ENCODE measurements at regions not wholly inside any gene's neighbourhood (a gene's known extent, or its start where the extent isn't known, plus 50 kb on each side); places are given as distances from the start of the nearest gene placed in this dataset.
A peak's percentile ranks its signal among the peaks of the same experiment; 100 is the strongest.

DNA sequence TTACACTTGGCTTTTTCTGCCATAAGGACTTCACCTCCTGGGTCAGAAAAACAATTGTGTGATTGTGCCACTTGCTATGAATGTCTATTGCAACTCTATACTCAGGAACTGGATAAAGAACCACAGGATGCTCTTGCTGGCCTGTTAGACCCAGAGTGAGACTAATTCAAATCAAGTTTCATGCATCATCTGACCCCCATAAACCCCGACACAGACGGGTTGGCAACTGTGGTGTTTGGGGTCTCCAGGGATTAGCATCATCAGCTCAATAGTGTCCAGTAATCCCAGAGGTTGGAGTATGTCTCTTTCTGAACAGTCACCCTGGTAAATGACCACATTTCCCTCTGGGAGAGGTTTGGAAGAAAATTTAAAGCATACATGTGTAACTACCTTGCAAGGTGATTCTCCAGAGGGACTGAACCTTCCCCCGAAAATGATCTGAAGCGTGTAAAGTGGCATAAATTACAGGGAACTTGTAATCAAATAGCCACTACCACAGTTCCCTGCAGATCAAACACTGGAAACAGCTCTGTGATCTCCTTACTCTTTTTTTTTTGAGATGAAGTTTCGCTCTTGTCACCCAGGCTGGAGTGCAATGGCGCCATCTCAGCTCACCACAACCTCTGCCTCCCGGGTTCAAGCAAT, 1097.6 kb downstream of the TBC1D22A start:
- no peak overlapping the region for H3K4me3 ChIP-seq (ENCODE audit: low read depth, low read length)
- no peak for DNase-seq (ENCODE audit: low read depth)
- TF ChIP-seq, protein P1, sequence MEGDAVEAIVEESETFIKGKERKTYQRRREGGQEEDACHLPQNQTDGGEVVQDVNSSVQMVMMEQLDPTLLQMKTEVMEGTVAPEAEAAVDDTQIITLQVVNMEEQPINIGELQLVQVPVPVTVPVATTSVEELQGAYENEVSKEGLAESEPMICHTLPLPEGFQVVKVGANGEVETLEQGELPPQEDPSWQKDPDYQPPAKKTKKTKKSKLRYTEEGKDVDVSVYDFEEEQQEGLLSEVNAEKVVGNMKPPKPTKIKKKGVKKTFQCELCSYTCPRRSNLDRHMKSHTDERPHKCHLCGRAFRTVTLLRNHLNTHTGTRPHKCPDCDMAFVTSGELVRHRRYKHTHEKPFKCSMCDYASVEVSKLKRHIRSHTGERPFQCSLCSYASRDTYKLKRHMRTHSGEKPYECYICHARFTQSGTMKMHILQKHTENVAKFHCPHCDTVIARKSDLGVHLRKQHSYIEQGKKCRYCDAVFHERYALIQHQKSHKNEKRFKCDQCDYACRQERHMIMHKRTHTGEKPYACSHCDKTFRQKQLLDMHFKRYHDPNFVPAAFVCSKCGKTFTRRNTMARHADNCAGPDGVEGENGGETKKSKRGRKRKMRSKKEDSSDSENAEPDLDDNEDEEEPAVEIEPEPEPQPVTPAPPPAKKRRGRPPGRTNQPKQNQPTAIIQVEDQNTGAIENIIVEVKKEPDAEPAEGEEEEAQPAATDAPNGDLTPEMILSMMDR (IDR thresholded peaks at IDR 0.05; ENCODE audit: control insufficient read depth, extremely low read depth, insufficient read depth), result no peak

DNA sequence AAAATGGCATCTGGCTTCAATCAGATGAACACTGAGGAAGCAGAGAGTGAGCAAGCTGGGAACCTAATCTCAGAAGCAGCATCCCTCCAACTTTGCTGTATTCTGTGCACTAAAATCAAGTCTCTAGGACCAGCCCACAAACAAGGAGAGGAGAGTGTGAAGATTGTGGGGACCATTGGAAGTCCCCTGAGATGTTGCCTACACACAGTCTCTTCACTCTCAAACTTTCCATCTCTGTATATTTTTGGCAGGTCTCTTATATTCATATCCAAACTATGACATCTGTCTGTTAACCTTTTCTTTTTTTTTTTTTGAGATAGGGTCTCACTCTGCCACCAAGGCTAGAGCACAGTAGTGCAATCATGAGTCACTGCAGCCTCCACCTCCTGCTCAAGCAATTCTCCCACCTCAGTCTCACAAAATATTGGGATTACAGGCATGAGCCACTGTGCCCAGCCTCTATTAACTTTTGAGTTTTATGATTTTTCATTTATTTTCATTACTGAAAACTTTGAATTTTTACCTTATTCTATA, 1096.4 kb downstream of the TBC1D22A start:
- DNase-seq (ENCODE audit: low read depth), result no peak
- no peak overlapping the region for H3K4me3 ChIP-seq (ENCODE audit: low read depth, low read length)
- TF ChIP-seq, protein P1 (IDR thresholded peaks at IDR 0.05; ENCODE audit: control insufficient read depth, extremely low read depth, insufficient read depth), result no peak

- no peak for DNase-seq (ENCODE audit: low read depth)
- TF ChIP-seq, protein P1 (IDR thresholded peaks at IDR 0.05; ENCODE audit: control insufficient read depth, extremely low read depth, insufficient read depth), result no peak
- no peak overlapping the region for H3K4me3 ChIP-seq (ENCODE audit: low read depth, low read length)
Measured at GRCh38 chr22:47854680-47855079, 1092.2 kb downstream of the TBC1D22A start.

DNA sequence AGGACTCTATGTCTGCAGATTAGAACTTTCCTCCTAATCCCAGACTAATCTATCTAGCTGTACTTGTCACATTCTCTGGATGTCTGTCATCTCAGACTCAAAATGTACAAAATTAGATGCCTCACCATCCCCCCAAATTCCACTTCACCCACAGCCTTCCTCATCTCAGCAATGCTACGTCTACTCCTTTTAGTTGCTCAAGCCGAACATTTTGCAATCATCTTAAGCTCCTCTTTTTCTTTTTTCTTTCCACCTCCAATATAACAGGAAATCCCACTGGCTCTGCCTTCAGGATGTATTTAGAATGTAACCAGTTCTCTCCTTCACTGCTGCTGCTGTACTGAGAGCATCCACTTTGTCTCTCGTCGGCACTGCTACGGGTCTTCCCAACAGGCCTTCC, 1091.8 kb downstream of the TBC1D22A start:
- no peak for DNase-seq (ENCODE audit: low read depth)
- TF ChIP-seq, protein P1 (IDR thresholded peaks at IDR 0.05; ENCODE audit: control insufficient read depth, extremely low read depth, insufficient read depth), result no peak
- H3K4me3 ChIP-seq (ENCODE audit: low read depth, low read length), result no peak overlapping the region

DNA sequence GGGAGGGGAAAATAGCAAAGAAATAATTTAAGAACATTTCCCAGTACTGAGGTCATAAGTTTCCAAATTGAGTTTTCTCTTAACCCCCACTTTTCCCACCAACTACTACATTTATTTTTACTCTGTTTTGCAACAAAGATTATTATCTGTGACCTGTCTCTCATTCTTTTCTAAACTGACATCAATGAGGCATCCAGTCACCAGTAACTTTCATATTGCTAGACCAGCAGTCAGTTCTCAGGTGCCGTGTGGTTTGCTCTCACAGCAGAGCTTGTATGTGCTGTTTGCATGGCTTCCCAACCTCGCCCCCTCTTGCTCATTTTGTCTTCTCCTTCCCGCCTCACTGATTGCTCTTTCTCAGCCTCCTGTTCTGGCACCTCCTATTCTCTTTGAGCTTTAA, 1091.3 kb downstream of the TBC1D22A start:
- no peak for DNase-seq (ENCODE audit: low read depth)
- no peak overlapping the region for H3K4me3 ChIP-seq (ENCODE audit: low read depth, low read length)
- TF ChIP-seq, protein P1 (IDR thresholded peaks at IDR 0.05; ENCODE audit: control insufficient read depth, extremely low read depth, insufficient read depth), result no peak

GRCh38 chr22:47851586-47851985, 1089.1 kb downstream of the TBC1D22A start:
- DNase-seq (ENCODE audit: low read depth), result peak; percentile 4
- TF ChIP-seq, protein P1 (IDR thresholded peaks at IDR 0.05; ENCODE audit: control insufficient read depth, extremely low read depth, insufficient read depth), result no peak
- H3K4me3 ChIP-seq (ENCODE audit: low read depth, low read length), result no peak overlapping the region

DNA sequence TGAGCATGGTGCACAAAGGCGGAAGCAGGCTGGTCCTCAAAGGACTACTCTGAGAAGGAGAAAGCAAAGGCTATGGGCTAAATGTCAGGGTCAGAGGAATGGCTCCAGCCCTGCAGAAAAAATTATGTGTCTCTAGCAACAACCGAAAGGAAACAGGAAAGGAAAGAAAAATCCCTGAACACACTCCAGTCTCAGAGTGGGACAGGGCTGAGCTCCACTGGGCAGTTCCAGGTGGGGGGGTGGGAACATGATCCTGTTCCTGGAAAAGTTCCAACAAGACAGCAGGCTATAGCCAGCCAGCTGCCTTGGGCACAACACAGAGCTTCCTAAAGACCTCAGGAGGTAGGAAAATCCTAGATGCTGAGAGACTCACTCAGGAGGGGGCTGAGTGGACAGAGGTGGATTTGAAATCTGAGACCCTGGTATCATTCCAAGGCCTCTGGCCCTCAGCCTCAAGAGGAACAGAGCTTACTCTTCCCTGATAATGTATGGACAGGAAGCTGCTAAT, 1088.2 kb downstream of the TBC1D22A start:
- peak; percentile 19 for DNase-seq (ENCODE audit: low read depth)
- TF ChIP-seq, protein P1 (IDR thresholded peaks at IDR 0.05; ENCODE audit: control insufficient read depth, extremely low read depth, insufficient read depth), result no peak
- H3K4me3 ChIP-seq (ENCODE audit: low read depth, low read length), result no peak overlapping the region
